ENCODE measurements at regions not wholly inside any gene's neighbourhood (a gene's known extent, or its start where the extent isn't known, plus 50 kb on each side); places are given as distances from the start of the nearest gene placed in this dataset.
"Not testable (repeated sequence)": the region's sequence is repeated elsewhere in the genome, so short reads cannot be mapped to it uniquely, and the experiment has no call there.

- DNase-seq (ENCODE audit: low spot score) (no peak), ATAC-seq (ENCODE audit: low read depth) (no peak)
- Histone ChIP-seq H3K4me3 (ENCODE audit: severe bottlenecking) (no peak overlapping the region), H3K36me3 (ENCODE audit: low read depth) (no peaks in the 10 kb centered on the region), H3K9me3 (ENCODE audit: severe bottlenecking) (no peaks in the 10 kb centered on the region), H3K27ac (ENCODE audit: poor library complexity, severe bottlenecking) (no peak overlapping the region), H3K4me1 (ENCODE audit: insufficient read depth, poor library complexity, severe bottlenecking) (no peaks in the 10 kb centered on the region), H3K27me3 (ENCODE audit: insufficient read depth, poor library complexity, severe bottlenecking) (no peaks in the 10 kb centered on the region)
- TF ChIP-seq CTCF (IDR thresholded peaks at IDR 0.05; ENCODE audit: poor library complexity, severe bottlenecking), result no peak
These were observed 94.4 kb upstream of the HCCS start for GRCh38 chrX:11016728-11017127.

- DNase-seq (ENCODE audit: low spot score); H3K4me1 ChIP-seq (ENCODE audit: insufficient read depth, poor library complexity, severe bottlenecking); H3K27me3 ChIP-seq (ENCODE audit: insufficient read depth, poor library complexity, severe bottlenecking); H3K9me3 ChIP-seq (ENCODE audit: severe bottlenecking); H3K4me3 ChIP-seq (ENCODE audit: severe bottlenecking); H3K36me3 ChIP-seq (ENCODE audit: low read depth); H3K27ac ChIP-seq (ENCODE audit: poor library complexity, severe bottlenecking); ATAC-seq (ENCODE audit: low read depth): not testable (repeated sequence)
These were observed 88.5 kb upstream of the HCCS start for GRCh38 chrX:11022588-11022987.

- no peak overlapping the region for H3K4me3 ChIP-seq (ENCODE audit: severe bottlenecking)
- no peaks in the 10 kb centered on the region for H3K27me3 ChIP-seq (ENCODE audit: insufficient read depth, poor library complexity, severe bottlenecking)
- no peak overlapping the region for H3K27ac ChIP-seq (ENCODE audit: poor library complexity, severe bottlenecking)
- DNase-seq (ENCODE audit: low spot score) (no peak), ATAC-seq (ENCODE audit: low read depth) (no peak)
- H3K4me1 ChIP-seq (ENCODE audit: insufficient read depth, poor library complexity, severe bottlenecking), result no peaks in the 10 kb centered on the region
- no peaks in the 10 kb centered on the region for H3K9me3 ChIP-seq (ENCODE audit: severe bottlenecking)
- H3K36me3 ChIP-seq (ENCODE audit: low read depth), result no peaks in the 10 kb centered on the region
- TF ChIP-seq CTCF (IDR thresholded peaks at IDR 0.05; ENCODE audit: poor library complexity, severe bottlenecking), result no peak
These were observed 71.2 kb upstream of the HCCS start for GRCh38 chrX:11039926-11040325.

- DNase-seq (ENCODE audit: low spot score) (no peak), ATAC-seq (ENCODE audit: low read depth) (no peak)
- Histone ChIP-seq H3K27me3 (ENCODE audit: insufficient read depth, poor library complexity, severe bottlenecking) (no peaks in the 10 kb centered on the region), H3K9me3 (ENCODE audit: severe bottlenecking) (no peaks in the 10 kb centered on the region), H3K4me1 (ENCODE audit: insufficient read depth, poor library complexity, severe bottlenecking) (no peaks in the 10 kb centered on the region), H3K36me3 (ENCODE audit: low read depth) (no peaks in the 10 kb centered on the region), H3K4me3 (ENCODE audit: severe bottlenecking) (no peak overlapping the region), H3K27ac (ENCODE audit: poor library complexity, severe bottlenecking) (no peak overlapping the region)
- TF ChIP-seq CTCF (IDR thresholded peaks at IDR 0.05; ENCODE audit: poor library complexity, severe bottlenecking), result no peak
These were observed 70.7 kb upstream of the HCCS start for GRCh38 chrX:11040405-11040804.

- Histone ChIP-seq H3K27me3 (ENCODE audit: insufficient read depth, poor library complexity, severe bottlenecking) (no peaks in the 10 kb centered on the region), H3K4me1 (ENCODE audit: insufficient read depth, poor library complexity, severe bottlenecking) (no peaks in the 10 kb centered on the region), H3K27ac (ENCODE audit: poor library complexity, severe bottlenecking) (no peak overlapping the region), H3K36me3 (ENCODE audit: low read depth) (no peaks in the 10 kb centered on the region), H3K4me3 (ENCODE audit: severe bottlenecking) (no peak overlapping the region), H3K9me3 (ENCODE audit: severe bottlenecking) (no peaks in the 10 kb centered on the region)
- no peak for ATAC-seq (ENCODE audit: low read depth)
- TF ChIP-seq CTCF (IDR thresholded peaks at IDR 0.05; ENCODE audit: poor library complexity, severe bottlenecking), result no peak
- no peak for DNase-seq (ENCODE audit: low spot score)
These were observed 70.1 kb upstream of the HCCS start for GRCh38 chrX:11040996-11041395.
